ENCODE measurements at regions not wholly inside any gene's neighbourhood (a gene's known extent, or its start where the extent isn't known, plus 50 kb on each side); places are given as distances from the start of the nearest gene placed in this dataset.

DNA sequence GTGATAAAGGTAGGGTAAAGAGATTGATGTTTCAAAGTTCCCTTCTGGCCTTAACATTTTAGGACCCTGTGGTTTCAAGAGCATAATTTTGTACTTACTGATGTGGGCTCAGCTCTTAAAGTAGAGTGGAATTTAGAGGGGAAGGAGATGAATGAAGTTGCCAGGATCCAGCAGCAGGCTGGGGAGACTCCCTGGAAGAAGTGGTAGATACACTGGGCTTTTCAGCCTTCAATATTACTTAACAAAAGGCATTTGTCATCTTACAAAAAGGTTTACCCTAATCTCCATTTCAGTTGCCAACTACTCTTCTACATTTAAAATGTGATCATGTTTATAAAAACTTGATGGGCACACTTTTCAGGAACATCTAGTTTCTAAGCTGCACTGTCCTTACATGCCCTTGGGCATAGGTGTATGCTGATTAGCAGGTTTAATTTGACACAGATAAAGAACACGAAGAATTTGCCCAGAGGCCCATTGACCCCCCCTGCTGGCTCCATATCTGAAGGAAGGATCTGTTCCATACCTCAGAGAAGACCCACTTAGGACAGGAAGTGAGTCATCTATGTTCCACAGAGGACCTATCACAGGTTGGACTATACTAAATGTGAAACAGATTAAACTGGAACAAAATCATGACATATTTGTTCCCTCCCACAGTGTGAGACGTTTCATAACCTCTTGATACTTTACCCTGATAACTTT is 93.0 kb upstream of the LPP start:
- DNase-seq (ENCODE audit: low read depth, low spot score), result peak; percentile 28
- no peak overlapping the region for H3K4me3 ChIP-seq (ENCODE audit: low read length)

DNA sequence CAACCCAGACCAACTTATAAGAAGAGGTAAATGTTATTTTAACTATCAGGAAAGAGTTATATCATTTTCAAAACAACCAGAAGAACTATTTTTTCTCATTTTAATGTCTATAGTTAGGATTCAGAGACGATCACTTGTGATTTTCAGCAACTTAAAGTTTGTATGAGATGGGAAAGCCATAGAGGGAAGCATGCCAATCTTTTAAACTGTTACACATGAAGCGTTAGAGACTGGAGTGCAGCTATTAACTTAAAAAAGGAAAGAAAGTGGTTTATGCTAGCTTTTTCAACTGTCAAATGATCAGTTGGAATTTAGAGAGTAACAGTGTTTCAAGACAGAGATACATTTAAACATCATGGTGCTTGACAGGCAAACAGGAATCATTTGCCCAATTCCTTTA is 91.7 kb upstream of the LPP start:
- no peak for DNase-seq (ENCODE audit: low read depth, low spot score)
- no peak overlapping the region for H3K4me3 ChIP-seq (ENCODE audit: low read length)

DNA sequence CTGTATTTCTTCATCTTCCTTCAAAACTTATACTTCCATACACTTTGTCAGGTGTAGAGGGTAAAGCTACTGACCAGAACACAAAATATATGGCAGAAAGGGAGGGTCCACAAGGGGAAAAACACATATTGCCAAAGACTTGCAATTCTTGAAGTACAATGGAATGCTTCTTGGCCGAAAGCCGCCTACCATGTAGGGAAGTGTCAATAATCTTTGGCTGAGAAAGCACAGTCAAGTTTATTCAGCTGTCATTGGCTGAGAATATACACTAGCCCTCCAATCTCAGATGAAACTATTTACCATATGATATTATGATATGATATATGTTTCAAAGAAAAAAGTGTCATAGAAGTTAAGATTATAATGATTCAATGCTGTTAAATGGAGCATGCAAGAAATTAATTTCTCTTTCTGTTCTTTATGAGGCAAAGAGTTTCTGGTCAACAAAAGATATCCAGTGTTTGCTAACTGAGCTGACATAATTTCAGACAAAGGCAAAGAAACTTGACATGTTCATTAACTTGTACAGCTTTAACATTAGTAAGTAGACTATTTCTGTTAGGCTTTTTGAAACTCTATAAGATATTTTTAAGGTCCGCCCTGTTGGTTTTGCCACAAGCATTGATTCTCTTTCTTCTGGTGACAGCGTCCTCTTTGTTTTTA is 89.0 kb upstream of the LPP start:
- DNase-seq (ENCODE audit: low read depth, low spot score), result no peak
- H3K4me3 ChIP-seq (ENCODE audit: low read length), result no peak overlapping the region

DNA sequence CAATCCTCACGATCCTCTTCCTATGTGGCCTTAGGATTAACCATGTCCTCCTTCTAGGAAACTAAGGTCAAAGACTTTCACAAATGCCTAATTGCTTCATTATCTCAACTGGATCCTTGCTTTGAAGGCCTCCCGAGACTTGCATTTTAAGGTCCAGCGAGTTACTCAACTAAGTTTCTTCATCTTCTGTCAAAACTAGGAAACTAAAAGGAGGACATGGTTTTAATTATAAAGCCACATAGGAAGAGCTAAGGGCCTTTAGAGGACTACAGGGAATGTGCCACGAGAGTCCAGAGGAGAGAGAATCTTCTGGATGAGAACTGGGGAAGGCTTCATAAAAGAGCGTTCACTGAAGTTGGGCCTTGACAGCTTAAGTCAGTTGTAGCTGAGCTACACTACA is 87.8 kb upstream of the LPP start:
- H3K4me3 ChIP-seq (ENCODE audit: low read length), result no peak overlapping the region
- DNase-seq (ENCODE audit: low read depth, low spot score), result no peak

DNA sequence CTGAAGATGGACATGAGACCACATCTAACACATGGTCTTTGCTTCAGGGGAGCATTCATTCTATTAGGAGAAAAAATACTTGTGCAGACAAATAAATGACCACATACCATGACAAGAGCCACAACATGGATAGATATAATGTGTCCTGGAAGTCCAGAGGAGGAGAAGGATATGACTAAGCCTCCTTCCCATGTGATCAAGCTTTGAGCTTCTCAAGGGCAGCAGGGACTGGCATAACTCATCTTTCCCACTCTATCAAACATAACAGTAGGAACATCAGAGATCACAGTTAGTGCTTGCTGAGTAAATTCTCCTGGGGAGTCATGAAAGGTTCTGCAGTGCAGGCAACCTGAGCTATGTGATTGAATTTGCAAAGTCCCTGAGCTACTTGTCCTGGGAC is 86.0 kb upstream of the LPP start:
- no peak overlapping the region for H3K4me3 ChIP-seq (ENCODE audit: low read length)
- DNase-seq (ENCODE audit: low read depth, low spot score), result no peak

DNA sequence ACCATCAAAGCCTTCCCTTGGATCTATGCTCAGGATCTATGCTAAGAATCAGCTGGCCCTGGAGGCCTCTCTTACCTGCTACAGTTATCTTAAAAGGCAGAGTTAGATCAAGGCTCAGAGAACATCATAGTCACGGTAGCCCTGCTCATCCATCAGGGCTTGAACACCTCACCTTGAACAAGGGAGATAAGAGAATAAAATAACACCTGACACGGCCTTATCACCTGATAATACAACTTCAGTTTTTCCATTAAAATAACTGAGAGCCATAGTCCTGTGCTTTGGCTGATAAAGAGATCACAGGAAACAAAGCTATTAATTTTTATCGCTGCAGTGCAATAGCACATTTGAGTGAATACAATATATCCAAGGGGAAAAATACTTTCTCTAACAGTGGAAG is 85.6 kb upstream of the LPP start:
- H3K4me3 ChIP-seq (ENCODE audit: low read length), result no peak overlapping the region

DNA sequence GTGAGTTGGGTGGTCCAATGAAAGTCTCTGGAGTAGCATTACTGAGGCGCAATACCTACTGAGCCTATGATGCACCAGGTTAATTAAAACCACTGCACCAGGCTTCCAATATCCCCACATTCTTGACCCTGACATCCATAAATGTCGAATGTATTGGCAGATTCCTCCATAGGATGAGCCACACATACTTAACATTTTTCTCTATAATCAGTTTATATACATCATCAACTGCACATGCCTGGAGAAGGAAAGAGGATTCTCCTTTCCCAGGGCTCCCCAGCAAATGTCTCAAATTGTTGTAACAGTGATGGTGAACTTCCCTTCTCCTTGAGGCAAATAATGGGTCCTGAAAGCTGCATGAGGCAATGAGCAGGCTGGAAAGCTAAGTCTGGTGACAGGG is 82.3 kb upstream of the LPP start:
- no peak for DNase-seq (ENCODE audit: low read depth, low spot score)

More for the DNA sequence above, 85.6 kb upstream of the LPP start:
- DNase-seq (ENCODE audit: low read depth, low spot score), result no peak

DNA sequence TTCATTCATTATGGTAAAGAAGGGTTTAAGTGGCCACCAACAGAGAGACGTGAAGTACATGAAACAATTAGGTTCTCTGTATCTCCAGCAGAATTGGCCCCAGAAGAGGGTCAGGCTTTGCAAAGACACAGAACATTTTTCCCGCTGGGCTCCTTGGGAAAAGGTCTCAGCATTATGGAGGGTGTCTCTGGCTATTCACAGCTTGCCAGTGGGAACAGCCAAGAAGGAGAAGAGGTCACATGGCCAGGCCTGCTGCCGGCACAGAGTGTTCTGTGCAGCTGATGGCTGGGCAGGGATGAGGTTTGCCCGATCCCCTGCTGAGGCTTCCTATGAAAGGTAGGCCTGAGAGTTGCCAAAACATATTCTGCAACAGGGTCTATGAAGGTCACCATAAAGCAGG is 77.8 kb upstream of the LPP start:
- no peak for DNase-seq (ENCODE audit: low read depth, low spot score)
- no peak overlapping the region for H3K4me3 ChIP-seq (ENCODE audit: low read length)

More for the DNA sequence above, 82.3 kb upstream of the LPP start:
- no peak overlapping the region for H3K4me3 ChIP-seq (ENCODE audit: low read length)

DNA sequence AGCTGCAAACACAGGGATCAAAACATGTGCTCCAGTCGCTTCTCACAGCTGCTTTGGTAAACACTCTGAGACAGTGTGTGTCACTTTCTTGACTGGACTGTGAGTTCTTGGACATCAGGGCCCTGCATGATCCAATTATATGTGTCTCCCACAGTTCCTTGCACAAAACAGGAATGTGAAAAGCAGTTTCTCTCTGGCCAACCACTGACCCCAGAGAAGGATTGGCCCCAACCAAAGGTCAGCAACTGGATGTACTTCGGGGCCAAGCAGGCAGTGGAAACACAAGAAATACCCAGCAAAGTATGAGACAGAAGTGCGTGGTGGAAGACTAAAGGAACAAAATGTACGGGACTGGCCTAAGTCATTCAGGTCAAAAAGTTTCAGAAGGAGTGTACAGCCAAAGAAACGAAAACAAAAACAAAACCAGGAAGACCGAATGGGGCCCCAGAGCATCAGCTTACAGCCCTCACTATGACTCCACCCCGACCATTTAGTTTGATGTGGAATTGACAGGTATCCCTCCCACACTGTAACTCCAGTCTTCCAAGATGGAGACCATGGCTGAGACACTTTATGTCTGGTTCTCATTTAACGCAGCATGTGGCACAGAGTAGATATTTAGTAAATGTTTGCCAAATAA is 76.7 kb upstream of the LPP start:
- H3K4me3 ChIP-seq (ENCODE audit: low read length), result no peak overlapping the region
- DNase-seq (ENCODE audit: low read depth, low spot score), result no peak

DNA sequence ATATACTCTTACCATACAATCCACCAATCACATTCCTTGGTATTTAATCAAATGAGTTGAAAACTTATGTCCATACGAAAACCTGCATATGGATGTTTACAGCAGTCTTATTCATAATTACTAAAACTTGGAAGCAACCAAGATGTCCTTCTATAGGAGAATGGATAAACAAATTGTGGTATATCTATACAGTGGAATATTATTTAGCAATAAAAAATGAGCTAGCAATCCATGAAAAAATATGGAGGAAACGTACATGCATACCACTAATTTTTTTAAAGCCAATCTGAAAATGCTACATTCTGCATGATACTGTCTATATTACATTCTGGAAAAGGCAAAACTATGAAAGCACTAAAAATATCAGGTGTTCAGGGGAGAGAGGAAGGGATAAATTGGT is 73.9 kb upstream of the LPP start:
- H3K4me3 ChIP-seq (ENCODE audit: low read length), result no peak overlapping the region
- no peak for DNase-seq (ENCODE audit: low read depth, low spot score)

DNA sequence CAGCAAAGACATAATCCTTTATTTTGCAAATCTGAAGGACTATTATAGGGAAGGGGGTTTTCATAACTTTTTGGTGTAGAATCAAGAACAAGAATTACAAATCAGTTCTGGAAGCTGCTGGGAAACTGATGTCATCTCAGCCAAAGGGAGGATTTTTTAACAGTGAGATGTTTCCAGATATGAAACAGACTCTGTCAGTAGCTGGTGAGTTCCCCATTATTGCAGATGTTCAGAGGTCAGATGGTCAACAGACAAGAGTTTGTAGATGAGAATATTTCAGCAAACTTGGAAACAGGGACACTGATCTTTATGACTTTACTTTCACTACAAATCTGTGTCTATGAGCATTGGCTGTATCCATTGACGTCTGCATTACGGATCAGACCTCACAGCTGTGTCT is 71.9 kb upstream of the LPP start:
- no peak overlapping the region for H3K4me3 ChIP-seq (ENCODE audit: low read length)
- DNase-seq (ENCODE audit: low read depth, low spot score), result no peak

DNA sequence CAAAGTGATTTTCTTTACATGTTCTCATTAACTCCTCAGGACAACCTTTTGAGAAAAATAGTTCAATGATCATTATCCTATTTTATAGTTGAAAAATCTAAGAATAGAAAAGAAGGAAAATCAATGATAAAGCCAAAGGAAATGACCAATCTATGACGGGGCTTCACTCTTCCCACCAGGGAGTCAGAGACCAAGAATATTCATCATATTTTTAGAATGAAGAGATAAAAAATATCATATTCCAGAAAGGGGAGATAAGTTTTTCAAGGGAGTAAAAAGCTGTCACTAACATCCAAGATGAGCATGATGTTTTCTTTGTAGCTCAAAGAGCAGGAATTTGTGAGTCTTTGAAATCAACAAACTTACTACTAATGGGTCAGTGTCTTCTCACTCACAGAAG is 71.5 kb upstream of the LPP start:
- no peak overlapping the region for H3K4me3 ChIP-seq (ENCODE audit: low read length)

DNA sequence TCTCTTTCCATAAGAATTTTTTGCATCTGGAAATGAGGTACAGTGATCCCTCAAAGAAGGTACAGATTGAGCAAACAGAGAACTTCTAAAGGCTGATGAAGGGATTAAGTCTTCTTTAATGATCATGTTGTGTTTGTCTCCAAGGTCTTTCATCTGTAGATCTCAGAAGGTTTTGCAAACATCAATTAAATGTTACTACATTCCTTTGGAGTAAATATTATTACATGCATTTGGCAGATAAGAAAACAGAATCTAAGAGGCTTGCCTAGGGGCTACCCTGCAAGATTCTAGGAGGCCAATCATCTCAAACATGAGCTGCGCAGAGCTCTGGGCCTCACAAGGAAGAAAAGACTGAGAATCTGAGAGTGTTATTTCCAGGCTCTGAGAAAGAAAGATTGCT is 70.9 kb upstream of the LPP start:
- no peak for DNase-seq (ENCODE audit: low read depth, low spot score)
- H3K4me3 ChIP-seq (ENCODE audit: low read length), result no peak overlapping the region

More for the DNA sequence above, 71.5 kb upstream of the LPP start:
- DNase-seq (ENCODE audit: low read depth, low spot score), result no peak

DNA sequence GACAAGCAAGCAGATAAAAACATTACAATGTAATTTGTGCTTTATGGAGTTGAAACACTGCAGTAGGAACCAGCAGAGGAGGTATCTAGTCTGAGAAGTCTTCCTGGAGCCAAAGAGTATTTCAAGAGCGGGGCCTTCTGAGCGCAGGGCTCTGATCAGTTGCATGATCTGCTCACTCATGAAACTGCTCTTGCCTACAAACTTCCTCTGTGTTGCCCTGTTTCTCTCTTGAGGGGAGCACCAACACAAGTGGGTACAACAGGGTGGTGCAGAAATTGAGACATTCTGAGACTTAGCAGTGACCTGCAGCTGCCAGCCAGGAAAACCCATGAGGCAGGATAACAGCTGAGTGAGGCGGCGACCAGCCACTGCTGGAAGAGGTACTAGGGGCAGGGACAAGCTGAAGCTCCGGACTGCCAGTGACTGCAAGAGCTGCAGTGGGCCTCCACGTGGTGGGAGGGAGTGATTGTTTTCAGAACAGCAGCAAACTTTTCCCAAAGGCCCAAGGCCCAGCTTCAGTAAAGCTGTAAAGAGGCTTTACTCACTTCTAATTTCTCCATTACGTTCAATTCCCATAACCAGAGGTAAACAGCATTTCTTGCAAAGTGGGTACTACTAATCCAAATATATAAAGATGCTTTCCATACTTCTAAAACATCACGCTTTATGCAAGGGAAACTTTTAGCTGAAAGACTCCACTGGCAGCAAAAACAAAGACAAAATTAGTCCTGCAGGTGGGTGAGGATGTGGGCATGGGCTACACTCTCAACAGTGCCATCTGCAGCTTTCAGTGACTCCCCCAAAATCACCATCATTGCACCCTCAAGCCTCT is 69.0 kb upstream of the LPP start:
- H3K4me3 ChIP-seq (ENCODE audit: low read length), result no peak overlapping the region
- DNase-seq (ENCODE audit: low read depth, low spot score), result no peak

DNA sequence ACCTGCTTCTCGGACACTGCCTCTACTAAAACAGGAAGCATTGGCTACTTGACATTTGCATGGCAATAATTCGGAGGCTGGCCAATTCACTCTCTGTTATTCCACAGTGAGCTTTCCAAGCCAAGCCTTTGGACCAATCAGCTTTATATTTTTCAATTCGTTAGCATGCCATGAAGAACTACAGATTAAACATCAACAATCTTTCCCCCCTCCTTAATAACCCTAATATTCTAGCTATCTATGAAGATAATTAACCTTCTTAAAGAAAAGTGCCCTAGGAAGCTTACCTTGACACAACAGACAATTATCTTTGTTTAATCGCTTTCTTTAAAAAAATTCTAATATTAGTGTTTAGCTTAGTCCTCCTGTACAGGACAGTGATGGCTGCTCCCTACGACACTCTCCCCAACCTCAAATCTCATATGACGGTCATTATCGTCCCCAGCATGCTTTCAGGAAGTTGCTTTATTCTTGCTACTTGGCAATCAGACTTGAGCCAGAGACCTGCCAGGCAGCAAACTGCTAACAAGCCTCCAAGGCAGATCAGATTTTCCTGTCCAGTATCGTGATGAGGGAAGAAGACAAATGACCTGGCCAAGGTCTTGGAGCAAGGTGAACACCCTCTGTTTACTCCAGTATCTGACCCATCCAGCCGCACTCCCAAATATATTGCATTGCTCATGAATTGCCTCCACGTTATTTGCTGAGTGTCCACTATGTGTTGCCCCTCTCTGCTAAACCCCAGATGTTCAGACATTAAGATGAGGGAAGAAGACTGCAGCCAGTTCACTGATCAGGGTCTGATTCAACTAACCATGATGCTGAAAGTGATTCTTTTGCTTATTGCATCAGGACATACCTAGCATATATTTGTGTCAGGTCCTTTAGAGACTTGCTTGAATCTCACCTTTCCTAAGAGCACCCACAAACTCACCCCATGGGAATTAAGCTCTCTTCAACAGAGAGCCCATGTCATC is 68.1 kb upstream of the LPP start:
- no peak overlapping the region for H3K4me3 ChIP-seq (ENCODE audit: low read length)
- no peak for DNase-seq (ENCODE audit: low read depth, low spot score)

DNA sequence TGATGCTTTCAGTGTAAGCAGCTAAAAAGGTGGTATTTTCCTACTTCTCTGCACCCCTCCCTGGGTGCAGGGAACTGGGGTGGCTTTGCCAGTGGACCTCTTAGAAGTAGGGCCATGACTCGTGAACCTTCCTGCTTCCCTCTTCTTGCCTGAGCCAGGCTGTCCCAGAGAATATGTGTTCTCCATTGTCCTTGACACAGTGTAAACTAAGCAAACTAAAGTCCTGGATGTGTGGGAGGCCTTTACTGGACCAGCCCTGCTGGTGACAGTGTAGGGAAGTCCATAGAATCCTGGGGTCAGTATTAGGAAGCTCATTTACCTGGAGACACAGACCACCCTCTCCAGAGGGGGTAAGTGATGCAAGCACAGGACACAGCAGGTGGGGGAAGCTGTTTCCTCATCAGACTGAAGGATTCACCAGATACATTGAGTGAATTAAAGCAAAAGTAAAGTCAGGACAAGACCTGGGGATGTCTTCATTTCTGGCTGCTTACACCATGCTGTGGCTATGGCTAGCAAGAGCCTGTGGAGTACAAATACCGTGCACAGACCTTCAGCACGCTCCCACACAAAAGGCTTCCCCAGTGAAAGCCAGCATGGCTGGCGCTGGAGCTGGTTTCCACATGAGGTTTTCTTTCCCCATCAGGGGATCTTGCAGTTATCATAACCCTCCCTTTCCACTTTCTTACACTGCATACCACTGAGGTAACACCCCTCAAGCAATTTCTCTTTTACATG is 64.8 kb upstream of the LPP start:
- no peak overlapping the region for H3K4me3 ChIP-seq (ENCODE audit: low read length)
- no peak for DNase-seq (ENCODE audit: low read depth, low spot score)

DNA sequence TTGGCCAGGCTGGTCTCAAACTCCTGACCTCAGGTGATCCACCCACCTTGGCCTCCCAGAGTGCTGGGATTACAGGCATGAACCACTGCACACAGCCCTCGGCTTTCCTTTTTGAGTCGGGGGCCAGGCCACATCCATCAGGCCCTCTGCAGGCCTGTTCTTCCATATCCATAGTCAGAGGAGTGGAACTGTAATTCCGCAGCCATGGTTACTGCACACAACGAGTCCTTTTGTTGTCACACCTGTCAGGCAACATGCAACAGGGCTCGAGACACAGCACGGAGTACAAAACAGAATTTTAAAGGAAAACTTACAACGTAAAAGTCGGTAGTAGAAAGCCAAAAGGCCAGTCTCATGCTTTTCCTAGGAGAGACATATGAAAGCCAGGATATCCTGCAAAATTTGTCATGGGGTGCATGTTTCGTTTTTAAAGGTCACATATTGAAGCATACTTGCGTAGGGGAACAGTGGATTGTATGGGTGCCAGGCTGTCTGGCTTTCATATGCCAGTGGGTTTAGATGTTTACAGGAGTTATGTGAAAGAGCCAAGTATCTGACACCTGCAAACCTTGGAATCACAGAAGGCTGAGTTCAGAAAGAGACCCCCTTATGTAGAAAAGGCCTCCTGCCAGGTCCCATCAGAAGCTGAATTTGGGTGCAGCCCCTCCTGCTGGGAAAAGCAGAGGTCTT is 63.2 kb upstream of the LPP start:
- H3K4me3 ChIP-seq (ENCODE audit: low read length), result no peak overlapping the region

DNA sequence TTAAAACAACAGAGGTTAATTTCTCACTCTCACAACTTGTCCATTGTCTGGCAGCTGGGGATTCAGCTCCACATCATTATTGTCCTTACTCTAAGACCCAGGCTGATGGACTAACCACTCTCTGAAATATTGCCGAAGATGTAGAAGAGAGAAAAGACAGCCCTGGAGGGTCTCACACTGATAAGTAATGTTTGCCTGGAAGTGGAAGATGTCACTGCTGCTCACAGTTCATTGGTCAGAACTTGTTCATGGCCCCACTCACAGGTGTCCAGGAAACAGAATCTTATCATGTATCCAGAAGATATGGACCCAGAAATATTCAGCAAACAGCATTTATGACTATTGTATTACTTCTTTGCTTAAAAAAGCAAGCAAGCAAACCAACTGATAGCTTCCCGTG is 62.2 kb upstream of the LPP start:
- no peak overlapping the region for H3K4me3 ChIP-seq (ENCODE audit: low read length)
- DNase-seq (ENCODE audit: low read depth, low spot score), result no peak

More for the DNA sequence above, 63.2 kb upstream of the LPP start:
- DNase-seq (ENCODE audit: low read depth, low spot score), result no peak
